Uterus (tissue), 3 donors: ENCODE measurements at regions not wholly inside any gene's neighbourhood (a gene's known extent, or its start where the extent isn't known, plus 50 kb on each side); places are given as distances from the start of the nearest gene placed in this dataset.

Experiments used
- DNase-seq, 2 donors: peaks; one replicate each; pipeline ENCODE4 v3.0.0-alpha.2; 2019 to 2020
- H3K27ac ChIP-seq, 2 donors: fragments of 200-600 bp; sonication (generic); 1 replicate in 1 of 2; 2 replicates in 1 of 2; pipeline ENCODE4 v1.5.1; 2016 to 2018
- H3K27me3 ChIP-seq, 2 donors: fragments of 200-600 bp; sonication (generic); one replicate each; pipeline ENCODE4 v1.5.1; 2018 to 2019; ENCODE audit warnings: control low read depth in 1 of 2
- H3K36me3 ChIP-seq, 2 donors: fragments of 200-600 bp; sonication (generic); one replicate each; pipeline ENCODE4 v1.5.1; 2019; ENCODE audit warnings: control low read depth in 1 of 2
- H3K4me1 ChIP-seq, 2 donors: fragments of 200-600 bp; sonication (generic); one replicate each; pipeline ENCODE4 v1.5.1; 2018 to 2019; ENCODE audit warnings: control low read depth in 1 of 2
- H3K4me3 ChIP-seq, 2 donors: fragments of 200-600 bp; sonication (generic); 1 replicate in 1 of 2; 2 replicates in 1 of 2; pipeline ENCODE4 v1.5.1; 2018 to 2019; ENCODE audit warnings: mild to moderate bottlenecking in 1 of 2
- H3K9me3 ChIP-seq, 2 donors: fragments of 200-600 bp; sonication (generic); one replicate each; pipeline ENCODE4 v1.5.1; 2019; ENCODE audit warnings: control low read depth in 1 of 2
- POLR2A ChIP-seq, 2 donors: fragments of 450-650 bp; IDR thresholded peaks; one replicate each; pipeline ENCODE4 v1.6.1; 2016; ENCODE audit warnings: antibody characterized with exemption in 2 of 2, mild to moderate bottlenecking in 1 of 2, moderate library complexity in 1 of 2
- intact Hi-C: fragments of 100-400 bp; cut with DNase I; formaldehyde crosslinking; loops from one replicate; pipeline ENCODE4 v1.15.1; 2023; ENCODE audit warnings: low total_unique reads
- TF ChIP-seq, protein P1 (sequence below), 4 experiments: fragments of 200-600 bp in 2 of 4; fragments of 450-650 bp in 2 of 4; sonication (generic) in 2 of 4; IDR thresholded peaks; one replicate each; pipeline ENCODE4 v1.5.1; 2016 to 2019; ENCODE audit warnings: antibody characterized with exemption in 4 of 4, mild to moderate bottlenecking in 2 of 4, moderate library complexity in 1 of 4
- donor health status: DM: yes; HTN: yes; CAD: no.

DNA sequence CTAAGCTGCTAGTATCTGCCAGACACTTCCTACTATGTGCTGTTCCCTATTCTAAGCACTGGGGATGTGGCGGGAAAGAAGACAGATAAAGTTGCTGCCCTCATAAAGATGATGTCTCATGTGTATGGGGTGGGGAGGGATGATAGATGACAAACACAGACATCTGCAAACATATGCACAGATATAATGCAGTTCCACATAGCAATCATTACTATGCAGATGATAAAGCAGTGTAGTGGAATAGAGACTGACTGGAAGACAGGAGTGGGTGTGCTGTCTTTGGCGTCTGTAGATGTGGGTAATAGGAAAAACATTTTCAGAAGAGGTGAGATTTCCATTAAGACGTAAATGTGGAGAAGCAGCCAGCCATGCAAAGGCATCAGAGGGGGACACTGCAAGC lies 243.6 kb downstream of the DPY19L2 start:
- no peaks in the 10 kb centered on the region for H3K4me1 ChIP-seq
- DNase-seq: no peak
- TF ChIP-seq, protein P1, sequence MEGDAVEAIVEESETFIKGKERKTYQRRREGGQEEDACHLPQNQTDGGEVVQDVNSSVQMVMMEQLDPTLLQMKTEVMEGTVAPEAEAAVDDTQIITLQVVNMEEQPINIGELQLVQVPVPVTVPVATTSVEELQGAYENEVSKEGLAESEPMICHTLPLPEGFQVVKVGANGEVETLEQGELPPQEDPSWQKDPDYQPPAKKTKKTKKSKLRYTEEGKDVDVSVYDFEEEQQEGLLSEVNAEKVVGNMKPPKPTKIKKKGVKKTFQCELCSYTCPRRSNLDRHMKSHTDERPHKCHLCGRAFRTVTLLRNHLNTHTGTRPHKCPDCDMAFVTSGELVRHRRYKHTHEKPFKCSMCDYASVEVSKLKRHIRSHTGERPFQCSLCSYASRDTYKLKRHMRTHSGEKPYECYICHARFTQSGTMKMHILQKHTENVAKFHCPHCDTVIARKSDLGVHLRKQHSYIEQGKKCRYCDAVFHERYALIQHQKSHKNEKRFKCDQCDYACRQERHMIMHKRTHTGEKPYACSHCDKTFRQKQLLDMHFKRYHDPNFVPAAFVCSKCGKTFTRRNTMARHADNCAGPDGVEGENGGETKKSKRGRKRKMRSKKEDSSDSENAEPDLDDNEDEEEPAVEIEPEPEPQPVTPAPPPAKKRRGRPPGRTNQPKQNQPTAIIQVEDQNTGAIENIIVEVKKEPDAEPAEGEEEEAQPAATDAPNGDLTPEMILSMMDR (IDR thresholded peaks at IDR 0.05): no peak
- no peak for TF ChIP-seq POLR2A (IDR thresholded peaks at IDR 0.05)
- no peaks in the 10 kb centered on the region for H3K36me3 ChIP-seq
- no peak overlapping the region for H3K4me3 ChIP-seq
- H3K27me3 ChIP-seq: no peaks in the 10 kb centered on the region
- H3K9me3 ChIP-seq: no peaks in the 10 kb centered on the region
- intact Hi-C loops: no loop called here
- no peak overlapping the region for H3K27ac ChIP-seq

DNA sequence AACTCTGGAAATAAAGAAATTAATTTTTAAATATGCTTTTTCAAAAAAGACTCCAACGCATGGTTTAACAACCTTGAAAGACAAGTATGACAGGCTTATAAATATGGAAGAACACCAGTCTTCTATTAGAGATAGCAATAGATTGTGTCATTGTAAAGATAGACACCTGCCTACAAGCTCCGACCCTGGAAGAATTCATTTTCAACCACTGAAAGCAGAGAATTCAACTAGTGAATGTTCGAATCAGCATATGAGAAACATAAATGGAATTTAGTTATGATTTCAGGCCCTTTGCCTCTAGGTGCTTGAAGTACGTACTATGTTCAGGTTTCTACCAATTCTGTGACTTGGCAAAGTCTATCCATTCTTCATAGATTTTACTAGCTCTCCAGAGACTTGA lies 244.5 kb downstream of the DPY19L2 start:
- intact Hi-C loops: no loop called here
- no peaks in the 10 kb centered on the region for H3K9me3 ChIP-seq
- H3K4me3 ChIP-seq: no peak overlapping the region
- H3K27me3 ChIP-seq: no peaks in the 10 kb centered on the region
- no peaks in the 10 kb centered on the region for H3K4me1 ChIP-seq
- no peaks in the 10 kb centered on the region for H3K36me3 ChIP-seq
- H3K27ac ChIP-seq: no peak overlapping the region
- no peak for DNase-seq
- no peak for TF ChIP-seq POLR2A (IDR thresholded peaks at IDR 0.05)

DNA sequence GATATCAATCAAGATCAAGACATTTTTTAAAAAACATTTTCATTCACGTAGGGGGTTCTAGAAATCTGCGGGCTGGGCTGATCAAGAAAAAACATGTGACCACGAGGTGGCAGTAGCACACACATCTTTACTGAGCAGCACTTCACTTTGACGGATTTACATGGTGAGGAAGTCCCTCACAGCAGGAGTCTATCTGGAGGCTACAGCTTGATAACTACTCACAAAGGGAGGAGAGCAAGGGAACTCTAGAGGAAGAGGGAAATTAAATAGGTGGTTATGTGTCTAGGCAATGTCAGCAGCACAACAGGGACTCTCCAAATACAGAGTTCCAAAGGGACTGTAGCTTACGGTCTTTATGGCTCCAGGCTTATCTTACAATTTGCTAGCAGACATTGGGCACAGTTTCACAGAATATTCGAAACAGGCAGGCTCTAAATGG lies 248.1 kb downstream of the DPY19L2 start:
- no peaks in the 10 kb centered on the region for H3K27me3 ChIP-seq
- no peak overlapping the region for H3K4me3 ChIP-seq
- no peak overlapping the region for H3K27ac ChIP-seq
- TF ChIP-seq, protein P1 (IDR thresholded peaks at IDR 0.05): no peak
- no peak for TF ChIP-seq POLR2A (IDR thresholded peaks at IDR 0.05)
- intact Hi-C loops: no loop called here
- DNase-seq: no peak
- no peaks in the 10 kb centered on the region for H3K36me3 ChIP-seq
- peaks cover 0 to 4% of the 10 kb centered on the region in 2 donors for H3K9me3 ChIP-seq
- H3K4me1 ChIP-seq: no peaks in the 10 kb centered on the region

DNA sequence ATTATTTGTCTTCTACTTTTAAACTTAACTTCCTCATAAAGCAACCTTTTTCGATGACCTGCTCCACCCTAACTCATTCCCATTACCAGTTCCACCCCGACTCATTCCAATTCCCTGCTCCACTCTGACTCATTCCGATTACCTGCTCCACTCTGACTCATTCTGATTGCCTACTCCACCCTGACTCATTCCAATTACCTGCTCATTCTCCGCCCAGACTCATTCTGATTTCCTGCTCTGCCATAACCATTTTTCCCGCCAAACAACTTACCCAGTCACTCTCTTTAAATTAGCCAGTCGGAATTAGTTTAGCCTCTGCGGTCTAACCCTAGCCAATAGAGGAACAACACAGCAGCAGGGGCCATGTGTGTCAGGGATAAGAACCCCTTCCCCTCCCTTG lies 249.1 kb downstream of the DPY19L2 start:
- H3K4me3 ChIP-seq: no peak overlapping the region
- DNase-seq: no peak
- no peaks in the 10 kb centered on the region for H3K4me1 ChIP-seq
- no peaks in the 10 kb centered on the region for H3K27me3 ChIP-seq
- no peaks in the 10 kb centered on the region for H3K36me3 ChIP-seq
- intact Hi-C loops: no loop called here
- H3K9me3 ChIP-seq: peaks cover 0 to 4% of the 10 kb centered on the region in 2 donors
- TF ChIP-seq, protein P1 (IDR thresholded peaks at IDR 0.05): no peak
- no peak for TF ChIP-seq POLR2A (IDR thresholded peaks at IDR 0.05)
- H3K27ac ChIP-seq: no peak overlapping the region

DNA sequence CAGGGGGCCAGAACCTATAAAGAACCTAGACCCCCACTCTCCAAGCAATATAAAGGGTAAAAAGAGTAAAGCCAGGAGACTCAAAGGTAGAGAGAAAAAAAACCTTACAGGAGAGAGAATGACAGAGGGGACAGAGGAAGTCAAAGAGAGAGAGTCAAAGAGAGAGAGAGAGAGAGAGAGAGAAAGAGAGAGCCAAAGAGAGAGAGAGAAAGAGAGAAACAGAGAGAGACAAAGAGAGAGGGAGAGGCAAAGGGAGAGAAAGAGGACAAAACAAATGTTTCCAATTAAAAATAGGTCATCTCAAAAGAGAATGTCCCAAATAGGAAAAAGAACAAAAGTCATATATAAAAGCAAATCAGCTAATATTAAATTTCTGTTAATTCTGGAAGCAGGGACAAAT lies 251.5 kb downstream of the DPY19L2 start:
- intact Hi-C loops: no loop called here
- TF ChIP-seq, protein P1 (IDR thresholded peaks at IDR 0.05): no peak
- no peak for TF ChIP-seq POLR2A (IDR thresholded peaks at IDR 0.05)
- no peak overlapping the region for H3K27ac ChIP-seq
- H3K27me3 ChIP-seq: no peaks in the 10 kb centered on the region
- H3K9me3 ChIP-seq: peaks cover 0 to 4% of the 10 kb centered on the region in 2 donors
- no peaks in the 10 kb centered on the region for H3K4me1 ChIP-seq
- DNase-seq: no peak
- H3K4me3 ChIP-seq: no peak overlapping the region
- H3K36me3 ChIP-seq: no peaks in the 10 kb centered on the region

DNA sequence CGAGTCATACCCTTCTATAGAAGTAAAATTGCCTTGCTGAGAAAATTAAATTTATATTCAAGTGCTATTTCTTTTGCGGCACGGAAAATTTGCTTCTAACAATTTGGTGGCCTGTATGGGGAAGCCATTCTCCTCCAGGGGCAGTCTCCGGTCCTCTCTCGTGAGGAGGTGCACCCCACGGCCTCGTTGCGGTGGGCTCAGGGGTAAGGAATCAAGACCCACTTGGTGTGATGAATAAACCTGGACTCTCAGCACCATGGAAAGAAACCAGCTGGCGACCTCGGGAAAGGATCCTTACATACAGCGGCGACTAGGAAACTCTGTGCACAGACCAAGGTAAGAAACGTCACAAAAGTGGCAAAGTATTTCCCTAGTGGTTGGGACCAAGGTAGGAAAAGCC lies 252.9 kb downstream of the DPY19L2 start:
- Histone ChIP-seq H3K9me3 (peaks cover 0 to 4% of the 10 kb centered on the region in 2 donors), H3K4me1 (no peaks in the 10 kb centered on the region), H3K27ac (no peak overlapping the region), H3K4me3 (no peak overlapping the region), H3K36me3 (no peaks in the 10 kb centered on the region), H3K27me3 (no peaks in the 10 kb centered on the region)
- no peak for DNase-seq
- intact Hi-C loops: no loop called here
- no peak for TF ChIP-seq POLR2A (IDR thresholded peaks at IDR 0.05)
- TF ChIP-seq, protein P1 (IDR thresholded peaks at IDR 0.05): no peak
